Esophagus muscularis mucosa (tissue), 3 donors: ENCODE measurements at regions not wholly inside any gene's neighbourhood (a gene's known extent, or its start where the extent isn't known, plus 50 kb on each side); places are given as distances from the start of the nearest gene placed in this dataset.

ENCODE experiments used
- POLR2AphosphoS5 ChIP-seq, 2 donors: sonication (generic); formaldehyde crosslinking; IDR thresholded peaks; one replicate each; pipeline ENCODE4 v1.6.1; 2017; ENCODE audit warnings: antibody characterized with exemption in 2 of 2
- TF ChIP-seq, protein P1 (sequence below), 3 experiments: fragments of 200-600 bp in 2 of 3; fragments of 450-650 bp in 1 of 3; sonication (generic) in 2 of 3; IDR thresholded peaks; one replicate each; pipeline ENCODE4 v1.5.1; 2017 to 2019; ENCODE audit warnings: antibody characterized with exemption in 3 of 3, mild to moderate bottlenecking in 2 of 3, moderate library complexity in 1 of 3

DNA sequence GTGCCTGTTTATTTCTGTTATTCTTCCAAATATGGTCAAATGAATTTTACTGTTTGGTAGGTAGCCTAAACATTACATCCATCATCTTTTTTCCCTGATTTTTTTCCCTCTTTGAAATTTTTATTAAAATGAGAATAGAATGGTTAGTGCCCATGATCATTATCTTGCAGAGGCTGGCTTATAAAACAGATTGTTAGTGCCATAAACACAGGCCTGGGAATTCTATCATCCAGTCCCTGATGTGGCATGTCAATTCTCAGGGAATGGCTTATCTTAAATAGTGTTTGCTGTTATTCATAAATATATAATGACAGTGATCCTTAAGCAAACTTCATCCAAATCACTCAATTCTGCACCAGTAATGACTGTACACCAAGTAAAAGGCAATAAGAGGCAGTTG is 207.3 kb downstream of the TUSC7 start:
- TF ChIP-seq, protein P1, sequence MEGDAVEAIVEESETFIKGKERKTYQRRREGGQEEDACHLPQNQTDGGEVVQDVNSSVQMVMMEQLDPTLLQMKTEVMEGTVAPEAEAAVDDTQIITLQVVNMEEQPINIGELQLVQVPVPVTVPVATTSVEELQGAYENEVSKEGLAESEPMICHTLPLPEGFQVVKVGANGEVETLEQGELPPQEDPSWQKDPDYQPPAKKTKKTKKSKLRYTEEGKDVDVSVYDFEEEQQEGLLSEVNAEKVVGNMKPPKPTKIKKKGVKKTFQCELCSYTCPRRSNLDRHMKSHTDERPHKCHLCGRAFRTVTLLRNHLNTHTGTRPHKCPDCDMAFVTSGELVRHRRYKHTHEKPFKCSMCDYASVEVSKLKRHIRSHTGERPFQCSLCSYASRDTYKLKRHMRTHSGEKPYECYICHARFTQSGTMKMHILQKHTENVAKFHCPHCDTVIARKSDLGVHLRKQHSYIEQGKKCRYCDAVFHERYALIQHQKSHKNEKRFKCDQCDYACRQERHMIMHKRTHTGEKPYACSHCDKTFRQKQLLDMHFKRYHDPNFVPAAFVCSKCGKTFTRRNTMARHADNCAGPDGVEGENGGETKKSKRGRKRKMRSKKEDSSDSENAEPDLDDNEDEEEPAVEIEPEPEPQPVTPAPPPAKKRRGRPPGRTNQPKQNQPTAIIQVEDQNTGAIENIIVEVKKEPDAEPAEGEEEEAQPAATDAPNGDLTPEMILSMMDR (IDR thresholded peaks at IDR 0.05) = no peak
- no peak for TF ChIP-seq POLR2AphosphoS5 (IDR thresholded peaks at IDR 0.05)
